ENCODE measurements at regions not wholly inside any gene's neighbourhood (a gene's known extent, or its start where the extent isn't known, plus 50 kb on each side); places are given as distances from the start of the nearest gene placed in this dataset.

- TF ChIP-seq POLR2A (IDR thresholded peaks at IDR 0.05) (no peak), CTCF (IDR thresholded peaks at IDR 0.05) (no peak)
Observed at GRCh38 chr9:109852556-109852955, 72.6 kb downstream of the PALM2AKAP2 start.
